Spleen (tissue), 7 donors: ENCODE measurements at regions not wholly inside any gene's neighbourhood (a gene's known extent, or its start where the extent isn't known, plus 50 kb on each side); places are given as distances from the start of the nearest gene placed in this dataset.

Source experiments
- POLR2AphosphoS5 ChIP-seq, 3 donors: sonication (generic); formaldehyde crosslinking; IDR thresholded peaks; one replicate each; pipeline ENCODE4 v1.5.1; 2017; ENCODE audit warnings: antibody characterized with exemption in 3 of 3
- TF ChIP-seq, protein P1 (sequence below), 11 experiments: fragments of 200-600 bp in 7 of 11; fragments of 450-650 bp in 4 of 11; sonication (generic) in 4 of 11; IDR thresholded peaks in 8 of 11; conservative IDR thresholded peaks in 3 of 11; 1 replicate in 7 of 11; 2 replicates in 4 of 11; pipeline versions ENCODE4 v1.4.0 to v1.8.0; 2016 to 2021; ENCODE audit warnings: antibody characterized with exemption in 11 of 11, inconsistent platforms in 4 of 11, mild to moderate bottlenecking in 1 of 11
- donor health status: DM: no; HTN: no; CAD: no; lungs with moderate emphysema.
- donor health status: DM: no; HTN: no; CAD: no.
- donor health status: DM: no; HTN: no; CAD: no.

DNA sequence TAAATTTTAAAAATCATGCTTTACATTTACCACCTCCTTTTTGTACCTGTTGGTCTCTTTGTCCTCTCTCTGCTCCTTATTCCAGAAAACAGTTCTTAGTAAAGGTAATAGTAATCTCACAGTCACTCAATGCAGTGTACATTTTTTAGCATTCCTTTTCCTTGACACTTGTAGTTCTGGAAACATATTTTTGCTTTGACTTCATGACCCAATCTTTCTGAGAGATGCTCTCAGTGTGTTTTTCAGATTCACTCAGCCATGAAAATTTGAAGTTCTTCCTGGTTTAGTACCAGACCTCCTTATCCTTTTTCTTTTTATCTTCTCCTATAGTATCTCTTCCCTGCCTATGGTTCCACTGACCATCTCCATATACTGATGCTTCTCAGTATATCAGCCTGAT is 747.5 kb upstream of the ZEB2 start:
- TF ChIP-seq POLR2AphosphoS5 (IDR thresholded peaks at IDR 0.05): no peak
- TF ChIP-seq, protein P1, sequence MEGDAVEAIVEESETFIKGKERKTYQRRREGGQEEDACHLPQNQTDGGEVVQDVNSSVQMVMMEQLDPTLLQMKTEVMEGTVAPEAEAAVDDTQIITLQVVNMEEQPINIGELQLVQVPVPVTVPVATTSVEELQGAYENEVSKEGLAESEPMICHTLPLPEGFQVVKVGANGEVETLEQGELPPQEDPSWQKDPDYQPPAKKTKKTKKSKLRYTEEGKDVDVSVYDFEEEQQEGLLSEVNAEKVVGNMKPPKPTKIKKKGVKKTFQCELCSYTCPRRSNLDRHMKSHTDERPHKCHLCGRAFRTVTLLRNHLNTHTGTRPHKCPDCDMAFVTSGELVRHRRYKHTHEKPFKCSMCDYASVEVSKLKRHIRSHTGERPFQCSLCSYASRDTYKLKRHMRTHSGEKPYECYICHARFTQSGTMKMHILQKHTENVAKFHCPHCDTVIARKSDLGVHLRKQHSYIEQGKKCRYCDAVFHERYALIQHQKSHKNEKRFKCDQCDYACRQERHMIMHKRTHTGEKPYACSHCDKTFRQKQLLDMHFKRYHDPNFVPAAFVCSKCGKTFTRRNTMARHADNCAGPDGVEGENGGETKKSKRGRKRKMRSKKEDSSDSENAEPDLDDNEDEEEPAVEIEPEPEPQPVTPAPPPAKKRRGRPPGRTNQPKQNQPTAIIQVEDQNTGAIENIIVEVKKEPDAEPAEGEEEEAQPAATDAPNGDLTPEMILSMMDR (IDR thresholded peaks at IDR 0.05 in 8 of 11, conservative IDR thresholded peaks at IDR 0.05 in 3 of 11): no peak
